A673 (cell line): ENCODE measurements at regions not wholly inside any gene's neighbourhood (a gene's known extent, or its start where the extent isn't known, plus 50 kb on each side); places are given as distances from the start of the nearest gene placed in this dataset.

Experiments
- BruUV-seq: library from RNA; stranded (reverse); fragments of 400-500 nt; replicated peaks from 2 replicates; lab custom pipeline; 2021; lab: Mats Ljungman, UMichigan
- CTCF ChIA-PET: fragments of 300-600 bp; sonication (Branson Sonifier 250); formaldehyde crosslinking; loops from one replicate; lab custom pipeline; 2022; ENCODE audit warnings: antibody characterized with exemption; lab: Charles Lee
- POLR2A ChIA-PET: fragments of 300-600 bp; sonication (Branson Sonifier 250); formaldehyde crosslinking; loops from one replicate; lab custom pipeline; 2022; ENCODE audit warnings: antibody characterized with exemption; ENCODE audit not compliant: low non-redundant PET; lab: Charles Lee
- DNase-seq: peaks from one replicate; pipeline ENCODE4 v3.0.0-alpha.2; 2015; ENCODE audit warnings: low spot score
- H3K27ac ChIP-seq: fragments of 200-600 bp; sonication (generic); 2 replicates; pipeline ENCODE4 v1.5.1; 2016; ENCODE audit warnings: mixed run types, low read depth, mild to moderate bottlenecking, mixed read lengths, antibody characterized with exemption, low read length; ENCODE audit not compliant: poor library complexity, severe bottlenecking
- H3K27me3 ChIP-seq: fragments of 200-600 bp; sonication (generic); replicated peaks from 2 replicates; pipeline ENCODE4 v1.6.1; 2017; ENCODE audit warnings: mixed run types, low read depth, mild to moderate bottlenecking, mixed read lengths, antibody characterized with exemption, low read length; ENCODE audit not compliant: insufficient read depth, poor library complexity
- H3K36me3 ChIP-seq: fragments of 200-600 bp; sonication (generic); 2 replicates; pipeline ENCODE4 v1.6.1; 2016; ENCODE audit warnings: mixed run types, mild to moderate bottlenecking, mixed read lengths, antibody characterized with exemption, low read length; ENCODE audit not compliant: insufficient read depth, poor library complexity, severe bottlenecking
- H3K4me1 ChIP-seq: fragments of 200-600 bp; sonication (generic); 2 replicates; pipeline ENCODE4 v1.6.1; 2017; ENCODE audit warnings: mixed run types, mild to moderate bottlenecking, mixed read lengths, antibody characterized with exemption, low read length; ENCODE audit not compliant: insufficient read depth, poor library complexity, severe bottlenecking
- H3K4me3 ChIP-seq: fragments of 200-600 bp; sonication (generic); 2 replicates; pipeline ENCODE4 v1.5.1; 2016; ENCODE audit warnings: low read depth, mixed run types, mild to moderate bottlenecking, mixed read lengths, low read length; ENCODE audit not compliant: poor library complexity, severe bottlenecking
- H3K9me3 ChIP-seq: fragments of 200-600 bp; sonication (generic); 2 replicates; pipeline ENCODE4 v1.6.1; 2016; ENCODE audit warnings: mixed run types, low read depth, mild to moderate bottlenecking, mixed read lengths, antibody characterized with exemption, low read length; ENCODE audit not compliant: poor library complexity, severe bottlenecking
- CTCF ChIP-seq: fragments of 300-800, 200-600 bp; sonication (generic); conservative IDR thresholded peaks from 2 replicates; pipeline ENCODE4 v1.5.1; 2017; ENCODE audit warnings: low read depth, mild to moderate bottlenecking, antibody characterized with exemption, low read length, moderate library complexity, mixed read lengths
- EZH2 ChIP-seq: fragments of 200-600 bp; sonication (generic); IDR thresholded peaks from 2 replicates; pipeline ENCODE4 v1.6.1; 2017; ENCODE audit warnings: borderline replicate concordance, low read depth, mild to moderate bottlenecking, mixed read lengths, antibody characterized with exemption, low read length; ENCODE audit not compliant: poor library complexity, severe bottlenecking
- intact Hi-C: fragments of 100-400 bp; cut with micrococcal nuclease; formaldehyde crosslinking; loops from one replicate; pipeline ENCODE4 v1.10.0; 2022; ENCODE audit not compliant: unreplicated experiment

GRCh38 chr20:61027218-61027617, 224.8 kb upstream of the CDH4 start:
- H3K4me3 ChIP-seq: no peak overlapping the region
- ChIA-PET POLR2A (no interaction called here), CTCF (no interaction called here)
- no TSS peak for BruUV-seq
- H3K36me3 ChIP-seq: no peaks in the 10 kb centered on the region
- peaks cover 7% of the 10 kb centered on the region for H3K27me3 ChIP-seq
- DNase-seq: no peak
- intact Hi-C loops: no loop called here
- no peaks in the 10 kb centered on the region for H3K4me1 ChIP-seq
- H3K9me3 ChIP-seq: no peaks in the 10 kb centered on the region
- TF ChIP-seq EZH2 (no peak), CTCF (no peak)
- no peak overlapping the region for H3K27ac ChIP-seq

GRCh38 chr20:61030130-61030529, 221.9 kb upstream of the CDH4 start:
- no TSS peak for BruUV-seq
- intact Hi-C loops: no loop called here
- Histone ChIP-seq H3K27me3 (no peaks in the 10 kb centered on the region), H3K4me3 (no peak overlapping the region), H3K9me3 (no peaks in the 10 kb centered on the region), H3K27ac (no peak overlapping the region), H3K4me1 (no peaks in the 10 kb centered on the region), H3K36me3 (no peaks in the 10 kb centered on the region)
- POLR2A ChIA-PET: no interaction called here
- DNase-seq: no peak
- TF ChIP-seq CTCF (no peak), EZH2 (no peak)
- CTCF ChIA-PET: interaction anchor here (0.7 kb wide), 1 partner anchor 19 kb away, joined by 6 read pairs; no protein-coding TSS in a partner anchor

GRCh38 chr20:61031101-61031830, 220.8 kb upstream of the CDH4 start:
- H3K4me3 ChIP-seq: no peak overlapping the region
- no peaks in the 10 kb centered on the region for H3K4me1 ChIP-seq
- no peaks in the 10 kb centered on the region for H3K27me3 ChIP-seq
- H3K27ac ChIP-seq: no peak overlapping the region
- TF ChIP-seq EZH2 (no peak), CTCF (no peak)
- BruUV-seq: no TSS peak
- H3K9me3 ChIP-seq: no peaks in the 10 kb centered on the region
- DNase-seq: no peak
- no peaks in the 10 kb centered on the region for H3K36me3 ChIP-seq
- intact Hi-C loops: no loop called here
- ChIA-PET POLR2A (no interaction called here), CTCF (no interaction called here)
